Adrenal gland (tissue), 9 donors: ENCODE measurements at regions not wholly inside any gene's neighbourhood (a gene's known extent, or its start where the extent isn't known, plus 50 kb on each side); places are given as distances from the start of the nearest gene placed in this dataset.
"Not testable (repeated sequence)": the region's sequence is repeated elsewhere in the genome, so short reads cannot be mapped to it uniquely, and the experiment has no call there.

Experiments
- DNase-seq, 7 donors: peaks; one replicate each; pipeline ENCODE4 v3.0.0-alpha.2; 2019 to 2020
- H3K27ac ChIP-seq, 5 donors: fragments of 200-600 bp; sonication (generic) in 4 of 5; 1 replicate in 3 of 5; 2 replicates in 2 of 5; pipeline versions ENCODE4 v1.5.1 to v1.8.0; 2016 to 2020; ENCODE audit warnings: mild to moderate bottlenecking in 1 of 5
- H3K27me3 ChIP-seq: fragments of 200-600 bp; 2 replicates; pipeline ENCODE4 v1.8.0; 2021
- H3K36me3 ChIP-seq, 2 donors: fragments of 200-600 bp; replicated peaks in 1 of 2; 1 replicate in 1 of 2; 2 replicates in 1 of 2; pipeline versions ENCODE4 v1.5.1 to v1.8.0; 2018 to 2022
- H3K4me1 ChIP-seq, 2 donors: fragments of 200-600 bp; replicated peaks in 1 of 2; 1 replicate in 1 of 2; 2 replicates in 1 of 2; pipeline versions ENCODE4 v1.5.1 to v1.8.0; 2018 to 2021
- H3K4me3 ChIP-seq, 4 donors: fragments of 200-600 bp; sonication (generic) in 3 of 4; one replicate each; pipeline ENCODE4 v1.5.1; 2016 to 2018
- H3K9me3 ChIP-seq, 3 donors: fragments of 200-600 bp; sonication (generic) in 1 of 3; replicated peaks in 1 of 3; 1 replicate in 2 of 3; 2 replicates in 1 of 3; pipeline versions ENCODE4 v1.5.1 to v1.8.0; 2016 to 2021
- POLR2A ChIP-seq, 2 donors: fragments of 450-650 bp; IDR thresholded peaks; one replicate each; pipeline ENCODE4 v1.6.1; 2017; ENCODE audit warnings: antibody characterized with exemption in 2 of 2, mild to moderate bottlenecking in 2 of 2, moderate library complexity in 1 of 2
- WGBS, 4 donors: extraction: QIAGEN DNeasy Blood & Tissue Kit in 2 of 4; methylation state at CpG; one replicate each; pipeline versions ENCODE4 v1.1.5 to v1.1.7; 2013 to 2017; 5-methylcytosine and 5-hydroxymethylcytosine counted together
- intact Hi-C, 2 donors: fragments of 100-400 bp; cut with DNase I; formaldehyde crosslinking; loops; one replicate each; pipeline versions ENCODE4 v1.14.1 to v1.15.0; 2022 to 2023
- TF ChIP-seq, protein P1 (sequence below), 6 experiments: fragments of 450-650 bp in 4 of 6; fragments of 200-600 bp in 2 of 6; sonication (generic) in 1 of 6; IDR thresholded peaks; 1 replicate in 5 of 6; 2 replicates in 1 of 6; pipeline versions ENCODE4 v1.5.1 to v1.8.0; 2016 to 2021; ENCODE audit warnings: antibody characterized with exemption in 6 of 6, mild to moderate bottlenecking in 2 of 6, moderate library complexity in 1 of 6
- donor health status: healthy with polysubstance abuse.
- donor health status: Bipolar disorder and iron deficiency.
- donor health status: DM: yes; HTN: yes; CAD: no.
- donor health status: DM: no; HTN: no; CAD: no.
- donor health status: DM: no; HTN: no; CAD: no.

DNA sequence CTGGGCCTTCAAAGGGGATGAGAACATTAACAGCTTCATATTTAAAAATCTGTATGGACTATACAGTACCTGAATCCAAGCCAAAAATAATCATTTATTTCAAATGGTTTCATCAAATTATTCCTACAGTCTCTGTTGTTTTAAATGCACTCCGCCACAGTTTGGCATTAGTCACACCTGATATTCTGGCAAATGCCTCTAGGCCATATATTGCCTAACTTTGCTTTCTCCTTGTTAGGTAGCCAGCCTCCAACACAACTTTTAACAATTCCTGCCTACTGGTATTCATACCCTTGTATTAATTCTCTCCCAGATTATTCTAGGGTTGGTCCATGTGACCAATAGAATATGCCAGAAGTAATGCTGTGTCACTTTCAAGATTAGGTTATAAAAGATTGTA is 146.6 kb upstream of the FANCL start:
- Histone ChIP-seq H3K9me3 (no peaks in the 10 kb centered on the region), H3K4me3 (no peak overlapping the region), H3K27ac (no peak overlapping the region), H3K36me3 (no peaks in the 10 kb centered on the region), H3K4me1 (no peaks in the 10 kb centered on the region), H3K27me3 (no peaks in the 10 kb centered on the region)
- TF ChIP-seq, protein P1, sequence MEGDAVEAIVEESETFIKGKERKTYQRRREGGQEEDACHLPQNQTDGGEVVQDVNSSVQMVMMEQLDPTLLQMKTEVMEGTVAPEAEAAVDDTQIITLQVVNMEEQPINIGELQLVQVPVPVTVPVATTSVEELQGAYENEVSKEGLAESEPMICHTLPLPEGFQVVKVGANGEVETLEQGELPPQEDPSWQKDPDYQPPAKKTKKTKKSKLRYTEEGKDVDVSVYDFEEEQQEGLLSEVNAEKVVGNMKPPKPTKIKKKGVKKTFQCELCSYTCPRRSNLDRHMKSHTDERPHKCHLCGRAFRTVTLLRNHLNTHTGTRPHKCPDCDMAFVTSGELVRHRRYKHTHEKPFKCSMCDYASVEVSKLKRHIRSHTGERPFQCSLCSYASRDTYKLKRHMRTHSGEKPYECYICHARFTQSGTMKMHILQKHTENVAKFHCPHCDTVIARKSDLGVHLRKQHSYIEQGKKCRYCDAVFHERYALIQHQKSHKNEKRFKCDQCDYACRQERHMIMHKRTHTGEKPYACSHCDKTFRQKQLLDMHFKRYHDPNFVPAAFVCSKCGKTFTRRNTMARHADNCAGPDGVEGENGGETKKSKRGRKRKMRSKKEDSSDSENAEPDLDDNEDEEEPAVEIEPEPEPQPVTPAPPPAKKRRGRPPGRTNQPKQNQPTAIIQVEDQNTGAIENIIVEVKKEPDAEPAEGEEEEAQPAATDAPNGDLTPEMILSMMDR (IDR thresholded peaks at IDR 0.05), result no peak
- no peak for TF ChIP-seq POLR2A (IDR thresholded peaks at IDR 0.05)
- 94 to 100% (median 96%) methylated on average over 1 of the region's 1 CpG for WGBS, 4 donors
- no peak for DNase-seq
- intact Hi-C loops, result no loop called here

DNA sequence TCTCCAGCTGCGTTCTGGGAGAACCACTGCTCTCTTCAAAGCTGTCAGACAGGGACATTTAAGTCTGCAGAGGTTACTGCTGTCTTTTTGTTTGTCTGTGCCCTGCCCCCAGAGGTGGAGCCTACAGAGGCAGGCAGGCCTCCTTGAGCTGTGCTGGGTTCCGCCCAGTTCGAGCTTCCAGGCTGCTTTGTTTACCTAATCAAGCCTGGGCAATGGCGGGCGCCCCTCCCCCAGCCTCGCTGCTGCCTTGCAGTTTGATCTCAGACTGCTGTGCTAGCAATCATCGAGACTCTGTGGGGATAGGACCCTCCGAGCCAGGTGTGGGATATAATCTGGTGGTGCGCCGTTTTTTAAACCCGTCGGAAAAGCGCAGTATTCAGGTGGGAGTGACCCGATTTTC is 145.8 kb upstream of the FANCL start:
- DNase-seq, H3K36me3 ChIP-seq, H3K4me1 ChIP-seq, H3K27me3 ChIP-seq, H3K9me3 ChIP-seq, intact Hi-C loops, H3K4me3 ChIP-seq, H3K27ac ChIP-seq: not testable (repeated sequence)
- WGBS, 4 donors, result 75 to 97% (median 85%) methylated on average over 6 to 13 of the region's 14 CpGs

- DNase-seq, result no peak
- WGBS, 4 donors, result 90 to 95% (median 92%) methylated on average over 5 of the region's 5 CpGs
Measured at GRCh38 chr2:58378152-58378551, 137.0 kb upstream of the FANCL start.

DNA sequence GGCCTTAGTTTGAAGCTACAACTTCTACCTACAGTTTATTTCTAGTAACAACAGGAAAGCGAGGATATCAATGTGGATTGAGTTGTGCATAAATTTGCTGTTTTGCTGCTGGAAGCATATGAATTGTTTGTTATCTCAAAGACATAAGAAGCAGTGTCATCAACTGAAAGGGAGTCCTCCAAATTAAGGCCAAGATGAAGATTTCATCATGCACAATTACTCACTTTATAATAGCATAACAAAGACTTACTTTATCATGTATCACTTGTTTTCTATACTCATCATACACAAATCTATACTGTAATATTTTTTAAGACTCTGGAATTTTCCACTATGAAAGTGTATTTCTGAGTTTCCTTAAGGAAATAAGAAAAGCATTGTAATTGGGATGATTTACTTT is 136.1 kb upstream of the FANCL start:
- H3K36me3 ChIP-seq, result no peaks in the 10 kb centered on the region
- no peaks in the 10 kb centered on the region for H3K9me3 ChIP-seq
- no peak overlapping the region for H3K4me3 ChIP-seq
- no peak for DNase-seq
- intact Hi-C loops, result no loop called here
- no peaks in the 10 kb centered on the region for H3K27me3 ChIP-seq
- 85 to 92% (median 88%) methylated on average over 1 of the region's 1 CpG for WGBS, 4 donors
- TF ChIP-seq, protein P1 (IDR thresholded peaks at IDR 0.05), result no peak
- TF ChIP-seq POLR2A (IDR thresholded peaks at IDR 0.05), result no peak
- H3K27ac ChIP-seq, result no peak overlapping the region
- no peaks in the 10 kb centered on the region for H3K4me1 ChIP-seq

More at GRCh38 chr2:58378152-58378551, 137.0 kb upstream of the FANCL start:
- intact Hi-C loops, result no loop called here
- H3K36me3 ChIP-seq, result no peaks in the 10 kb centered on the region
- H3K4me3 ChIP-seq, result no peak overlapping the region
- H3K27ac ChIP-seq, result no peak overlapping the region
- H3K9me3 ChIP-seq, result no peaks in the 10 kb centered on the region
- H3K4me1 ChIP-seq, result no peaks in the 10 kb centered on the region
- TF ChIP-seq POLR2A (IDR thresholded peaks at IDR 0.05), result no peak
- TF ChIP-seq, protein P1 (IDR thresholded peaks at IDR 0.05), result no peak
- H3K27me3 ChIP-seq, result no peaks in the 10 kb centered on the region

GRCh38 chr2:58376592-58376991 is 135.5 kb upstream of the FANCL start:
- Histone ChIP-seq H3K4me3 (no peak overlapping the region), H3K4me1 (no peaks in the 10 kb centered on the region), H3K36me3 (no peaks in the 10 kb centered on the region), H3K9me3 (no peaks in the 10 kb centered on the region), H3K27ac (no peak overlapping the region), H3K27me3 (no peaks in the 10 kb centered on the region)
- no peak for TF ChIP-seq POLR2A (IDR thresholded peaks at IDR 0.05)
- TF ChIP-seq, protein P1 (IDR thresholded peaks at IDR 0.05), result no peak
- no peak for DNase-seq
- intact Hi-C loops, result no loop called here
- WGBS, 4 donors, result 47 to 66% (median 61%) methylated on average over 1 of the region's 1 CpG
